HG03460 (cell line): ENCODE measurements at regions not wholly inside any gene's neighbourhood (a gene's known extent, or its start where the extent isn't known, plus 50 kb on each side); places are given as distances from the start of the nearest gene placed in this dataset.
"Not testable (repeated sequence)": the region's sequence is repeated elsewhere in the genome, so short reads cannot be mapped to it uniquely, and the experiment has no call there.

Experiments used
- ATAC-seq: cut with Tn5 transposase; IDR thresholded peaks from one replicate; pipeline ENCODE4 v1.9.1; 2021; ENCODE audit not compliant: unreplicated experiment

GRCh38 chr3:197408177-197408957, 110.0 kb upstream of the DLG1 start:
- ATAC-seq, result no peak

- ATAC-seq, result no peak
Observed at GRCh38 chr3:197407526-197407925, 109.1 kb upstream of the DLG1 start.

- ATAC-seq, result no peak
Observed at GRCh38 chr3:197407053-197407452, 108.6 kb upstream of the DLG1 start.

- ATAC-seq, result no peak
Observed at GRCh38 chr3:197406266-197406665, 107.9 kb upstream of the DLG1 start.

- ATAC-seq, result no peak
Observed at GRCh38 chr3:197404754-197405153, 106.3 kb upstream of the DLG1 start.

- no peak for ATAC-seq
Observed at GRCh38 chr3:197404030-197404429, 105.6 kb upstream of the DLG1 start.

GRCh38 chr3:197402401-197402800, 104.0 kb upstream of the DLG1 start:
- ATAC-seq, result not testable (repeated sequence)

- ATAC-seq, result no peak
Observed at GRCh38 chr3:197399486-197399885, 101.1 kb upstream of the DLG1 start.

- ATAC-seq, result no peak
Observed at GRCh38 chr3:197398286-197398878, 100.0 kb upstream of the DLG1 start.

- ATAC-seq, result no peak
Observed at GRCh38 chr3:197397838-197398237, 99.4 kb upstream of the DLG1 start.

- ATAC-seq, result no peak
Observed at GRCh38 chr3:197394464-197395321, 96.3 kb upstream of the DLG1 start.

- not testable (repeated sequence) for ATAC-seq
Observed at GRCh38 chr3:197394126-197394463, 95.7 kb upstream of the DLG1 start.

GRCh38 chr3:197393711-197394110, 95.3 kb upstream of the DLG1 start:
- no peak for ATAC-seq

- no peak for ATAC-seq
Observed at GRCh38 chr3:197392961-197393360, 94.5 kb upstream of the DLG1 start.

- ATAC-seq, result no peak
Observed at GRCh38 chr3:197381371-197381770, 83.0 kb upstream of the DLG1 start.

- no peak for ATAC-seq
Observed at GRCh38 chr3:197380786-197381185, 82.4 kb upstream of the DLG1 start.

- no peak for ATAC-seq
Observed at GRCh38 chr3:197378985-197379718, 80.7 kb upstream of the DLG1 start.

GRCh38 chr3:197376735-197377555, 78.5 kb upstream of the DLG1 start:
- no peak for ATAC-seq

GRCh38 chr3:197376020-197376419, 77.6 kb upstream of the DLG1 start:
- no peak for ATAC-seq

- no peak for ATAC-seq
Observed at GRCh38 chr3:197375001-197375441, 76.6 kb upstream of the DLG1 start.
